Brain microvascular endothelial cell (primary cell): ENCODE measurements at regions not wholly inside any gene's neighbourhood (a gene's known extent, or its start where the extent isn't known, plus 50 kb on each side); places are given as distances from the start of the nearest gene placed in this dataset.

Source experiments
- DNase-seq: peaks from one replicate; pipeline ENCODE4 v3.0.0-alpha.2; 2020
- H3K27ac ChIP-seq: fragments of 250-450 bp; sonication (Bioruptor Pico); 2 replicates; pipeline ENCODE4 v1.5.1; 2020; ENCODE audit warnings: mild to moderate bottlenecking, moderate library complexity
- H3K27me3 ChIP-seq: fragments of 250-450 bp; sonication (Bioruptor Pico); replicated peaks from 2 replicates; pipeline ENCODE4 v1.5.1; 2020; ENCODE audit warnings: mild to moderate bottlenecking
- H3K36me3 ChIP-seq: fragments of 250-450 bp; sonication (Bioruptor Pico); replicated peaks from 2 replicates; pipeline ENCODE4 v1.5.1; 2020; ENCODE audit warnings: mild to moderate bottlenecking
- H3K4me3 ChIP-seq: 2 replicates; pipeline ENCODE4 v1.5.1; 2011; ENCODE audit warnings: low read depth, mild to moderate bottlenecking, control low read depth, low read length, moderate library complexity
- CTCF ChIP-seq: IDR thresholded peaks from 2 replicates; pipeline ENCODE4 v1.5.1; 2011; ENCODE audit warnings: low read depth, mild to moderate bottlenecking, moderate library complexity, low read length, control low read depth, inconsistent platforms; ENCODE audit errors: missing control alignments
- in situ Hi-C: cut with HindIII; loops from 2 replicates; pipeline ENCODE4 v1.10.0; 2017; ENCODE audit warnings: low sequenced_read_pairs, low pct_ligation_motif_present

DNA sequence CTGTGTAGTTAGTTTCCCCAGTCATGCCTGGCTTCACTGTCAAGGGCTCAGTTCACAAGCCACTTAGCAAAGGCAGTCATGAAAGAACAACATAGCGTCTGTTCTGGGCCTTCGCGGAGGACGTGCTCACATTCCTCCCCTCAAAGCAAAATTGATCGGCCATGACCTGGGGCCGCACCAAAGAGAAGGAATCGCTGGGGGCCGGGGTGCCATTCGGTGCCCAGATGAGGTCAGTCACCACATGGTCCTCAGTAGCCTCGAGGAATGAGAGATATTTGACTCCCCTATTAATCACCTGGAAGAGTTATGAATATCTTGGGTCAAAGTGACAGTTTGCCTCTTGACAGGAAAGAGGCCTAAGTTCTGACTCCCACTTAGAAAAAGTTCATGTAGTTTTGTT is 251.1 kb upstream of the JUN start:
- no peak overlapping the region for H3K27ac ChIP-seq
- no peaks in the 10 kb centered on the region for H3K36me3 ChIP-seq
- H3K27me3 ChIP-seq, result no peaks in the 10 kb centered on the region
- in situ Hi-C loops, result no loop called here
- no peak for TF ChIP-seq CTCF
- no peak overlapping the region for H3K4me3 ChIP-seq
- DNase-seq, result no peak

GRCh38 chr1:59039551-59039950 is 255.7 kb upstream of the JUN start:
- Histone ChIP-seq H3K27ac (no peak overlapping the region), H3K27me3 (no peaks in the 10 kb centered on the region), H3K4me3 (no peak overlapping the region), H3K36me3 (no peaks in the 10 kb centered on the region)
- DNase-seq, result no peak
- in situ Hi-C loops, result no loop called here
- no peak for TF ChIP-seq CTCF

DNA sequence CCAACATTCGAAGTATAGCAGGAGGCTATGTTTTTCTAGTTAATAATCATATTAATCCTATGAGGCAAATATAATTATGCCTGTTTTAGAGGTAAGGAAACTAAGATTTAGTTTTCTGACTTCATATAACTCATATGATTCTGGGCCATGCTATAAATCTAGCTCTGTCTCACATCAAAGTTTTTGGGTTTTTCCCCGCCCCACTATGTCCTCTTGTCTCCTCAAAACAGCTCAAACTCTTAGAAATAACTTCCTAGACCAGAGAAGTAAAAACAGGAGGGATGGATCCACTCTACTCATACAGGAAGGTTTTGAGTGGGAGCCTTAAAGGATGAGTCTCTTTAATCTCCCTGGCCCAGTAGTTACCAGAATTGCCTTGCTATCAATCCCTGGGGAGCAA is 256.4 kb upstream of the FGGY start:
- Histone ChIP-seq H3K36me3 (no peaks in the 10 kb centered on the region), H3K27me3 (no peaks in the 10 kb centered on the region), H3K4me3 (no peak overlapping the region), H3K27ac (no peak overlapping the region)
- no peak for TF ChIP-seq CTCF
- in situ Hi-C loops, result no loop called here
- no peak for DNase-seq

DNA sequence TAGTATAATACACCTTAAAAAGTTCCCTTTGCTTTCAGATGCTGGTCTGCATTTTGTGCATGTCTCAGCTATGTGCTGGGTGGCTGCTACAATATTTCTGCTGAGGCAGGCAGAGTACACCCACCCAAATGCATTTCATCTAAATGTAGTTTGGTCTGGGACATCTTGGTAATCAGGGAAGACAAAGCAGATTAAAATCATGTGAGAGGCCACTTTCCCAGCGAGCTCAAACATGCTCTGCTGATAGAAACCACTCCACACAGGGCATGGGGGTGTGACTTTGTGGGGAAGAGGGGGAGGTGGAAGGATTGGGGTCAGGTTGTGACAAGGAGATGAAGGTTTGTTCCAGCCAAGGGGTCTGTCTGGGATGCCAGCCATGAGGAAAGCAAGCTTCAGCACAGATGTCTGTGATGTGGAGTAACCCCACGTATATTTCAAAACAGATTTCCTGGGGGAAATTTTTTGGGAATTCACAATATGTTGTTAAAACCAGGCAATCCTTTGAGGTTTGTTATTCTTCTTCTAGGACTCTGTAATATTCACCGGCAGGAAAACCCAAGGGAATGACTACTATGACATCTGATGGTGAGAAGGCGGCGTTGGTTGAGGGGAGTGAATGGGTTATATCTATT is 255.1 kb upstream of the FGGY start:
- peak; percentile 44 for TF ChIP-seq CTCF
- Histone ChIP-seq H3K27me3 (no peaks in the 10 kb centered on the region), H3K4me3 (no peak overlapping the region), H3K27ac (no peak overlapping the region), H3K36me3 (no peaks in the 10 kb centered on the region)
- DNase-seq, result no peak
- in situ Hi-C loops, result no loop called here

DNA sequence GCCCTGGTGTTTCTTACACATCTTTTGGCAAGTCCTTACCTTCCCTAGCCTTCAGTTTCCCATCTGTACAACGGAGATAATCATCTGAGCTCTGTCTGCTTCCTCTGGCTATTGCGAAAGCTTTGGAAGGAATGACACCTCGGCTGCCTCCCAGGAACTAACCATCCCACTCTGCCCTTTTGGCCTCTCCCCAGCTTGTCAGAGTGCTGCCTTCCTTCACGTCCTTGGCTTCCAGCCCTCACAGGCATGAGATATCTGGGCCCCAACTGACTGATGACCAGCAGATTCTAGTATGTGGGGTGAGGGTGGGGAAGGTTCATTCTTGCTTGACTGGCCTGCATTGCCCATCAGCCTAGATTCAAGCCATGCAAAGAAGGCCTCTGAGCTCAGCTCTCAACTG is 253.1 kb upstream of the FGGY start:
- DNase-seq, result peak; percentile 66
- in situ Hi-C loops, result no loop called here
- H3K27ac ChIP-seq, result no peak overlapping the region
- no peaks in the 10 kb centered on the region for H3K27me3 ChIP-seq
- no peak for TF ChIP-seq CTCF
- no peak overlapping the region for H3K4me3 ChIP-seq
- H3K36me3 ChIP-seq, result no peaks in the 10 kb centered on the region

DNA sequence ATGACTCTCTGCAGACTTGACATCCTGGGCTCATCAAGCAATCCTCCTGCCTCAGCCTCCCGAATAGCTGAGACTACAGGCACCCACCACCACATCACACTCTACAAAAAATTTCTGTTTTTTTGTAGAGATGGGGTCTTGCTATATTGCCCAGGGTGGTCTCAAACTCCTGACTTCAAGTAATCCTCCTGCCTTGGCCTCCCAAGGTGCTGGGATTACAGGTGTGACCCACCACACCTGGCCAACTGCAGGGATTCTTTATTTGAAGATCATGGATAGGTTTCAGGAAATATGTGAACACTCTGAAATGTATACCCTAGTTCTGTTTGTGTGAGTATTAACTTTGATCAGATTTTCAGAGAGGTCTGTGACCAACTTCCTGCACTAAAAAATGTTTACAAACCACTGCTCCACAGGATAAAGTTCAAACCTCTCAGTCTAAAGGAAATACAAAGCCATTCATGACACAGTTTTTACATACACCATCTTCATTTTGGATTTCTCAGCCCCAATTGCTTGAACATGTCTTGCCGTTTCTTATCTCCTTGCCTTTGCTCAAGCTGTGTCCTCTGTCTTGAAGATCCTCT is 252.3 kb upstream of the FGGY start:
- TF ChIP-seq CTCF, result no peak
- no peak overlapping the region for H3K27ac ChIP-seq
- H3K36me3 ChIP-seq, result no peaks in the 10 kb centered on the region
- DNase-seq, result no peak
- H3K4me3 ChIP-seq, result no peak overlapping the region
- in situ Hi-C loops, result no loop called here
- H3K27me3 ChIP-seq, result no peaks in the 10 kb centered on the region
